GM23338 (cell line): ENCODE measurements at regions not wholly inside any gene's neighbourhood (a gene's known extent, or its start where the extent isn't known, plus 50 kb on each side); places are given as distances from the start of the nearest gene placed in this dataset.

Source experiments
- ATAC-seq: fragments of 200-7000 bp; cut with Tn5 transposase; 3 replicates; pipeline ENCODE4 v1.9.1; 2020
- DNase-seq: peaks from one replicate; pipeline ENCODE4 v3.0.0-alpha.2; 2015; ENCODE audit warnings: low spot score
- H2AFZ ChIP-seq: fragments of 200-600 bp; sonication (generic); 2 replicates; pipeline ENCODE4 v1.8.0; 2016; ENCODE audit warnings: antibody characterized with exemption, mild to moderate bottlenecking, moderate library complexity
- H3F3A ChIP-seq: fragments of 200-600 bp; sonication (generic); replicated peaks from 2 replicates; pipeline ENCODE4 v1.8.0; 2017; ENCODE audit warnings: antibody characterized with exemption, mixed run types, low read depth
- H3K27ac ChIP-seq: fragments of 200-600 bp; sonication (generic); 2 replicates; pipeline ENCODE4 v1.6.1; 2016; ENCODE audit warnings: low read depth
- H3K27me3 ChIP-seq: fragments of 200-600 bp; sonication (generic); 2 replicates; pipeline ENCODE4 v1.8.0; 2016; ENCODE audit warnings: mild to moderate bottlenecking, mixed run types, moderate library complexity; ENCODE audit not compliant: insufficient read depth
- H3K36me3 ChIP-seq: fragments of 200-600 bp; sonication (generic); 2 replicates; pipeline ENCODE4 v1.8.0; 2016; ENCODE audit warnings: mild to moderate bottlenecking; ENCODE audit not compliant: insufficient read depth
- H3K4me1 ChIP-seq: fragments of 200-600 bp; sonication (generic); 2 replicates; pipeline ENCODE4 v1.8.0; 2016; ENCODE audit warnings: mild to moderate bottlenecking, moderate library complexity; ENCODE audit not compliant: insufficient read depth
- H3K4me2 ChIP-seq: fragments of 200-600 bp; sonication (generic); 2 replicates; pipeline ENCODE4 v1.7.1; 2017; ENCODE audit warnings: mixed run types
- H3K4me3 ChIP-seq: fragments of 200-600 bp; sonication (generic); 2 replicates; pipeline ENCODE4 v1.6.1; 2016; ENCODE audit warnings: mixed run types
- H3K79me2 ChIP-seq: fragments of 200-600 bp; sonication (generic); replicated peaks from 2 replicates; pipeline ENCODE4 v1.8.0; 2017; ENCODE audit warnings: mild to moderate bottlenecking; ENCODE audit not compliant: insufficient read depth
- H3K9me2 ChIP-seq: fragments of 200-600 bp; sonication (generic); 2 replicates; pipeline ENCODE4 v1.8.0; 2017; ENCODE audit not compliant: insufficient read depth
- H4K20me1 ChIP-seq: fragments of 200-600 bp; sonication (generic); replicated peaks from 2 replicates; pipeline ENCODE4 v1.8.0; 2017; ENCODE audit warnings: mild to moderate bottlenecking; ENCODE audit not compliant: insufficient read depth
- H3K27ac Mint-ChIP-seq: 2 replicates; pipeline ENCODE4 v1.8.0; 2020; ENCODE audit warnings: inconsistent platforms, mild to moderate bottlenecking, moderate library complexity, mixed read lengths
- H3K27me3 Mint-ChIP-seq: 3 replicates; pipeline ENCODE4 v1.8.0; 2022; ENCODE audit warnings: low read depth, mild to moderate bottlenecking, moderate library complexity, mixed read lengths, inconsistent platforms; ENCODE audit not compliant: insufficient read depth, poor library complexity
- H3K36me3 Mint-ChIP-seq: 3 replicates; pipeline ENCODE4 v1.8.0; 2021; ENCODE audit warnings: low read depth, mild to moderate bottlenecking, inconsistent platforms, moderate library complexity, mixed read lengths
- H3K4me1 Mint-ChIP-seq: 3 replicates; pipeline ENCODE4 v1.8.0; 2020; ENCODE audit warnings: mild to moderate bottlenecking, inconsistent platforms, mixed read lengths
- H3K4me3 Mint-ChIP-seq: 3 replicates; pipeline ENCODE4 v1.8.0; 2021; ENCODE audit warnings: moderate library complexity, mild to moderate bottlenecking, inconsistent platforms, mixed read lengths
- H3K9me3 Mint-ChIP-seq: 3 replicates; pipeline ENCODE4 v1.8.0; 2020; ENCODE audit warnings: moderate library complexity, mild to moderate bottlenecking, inconsistent platforms, mixed read lengths
- CREB1 ChIP-seq: fragments of 250-450 bp; sonication (Bioruptor Pico); IDR thresholded peaks from 2 replicates; pipeline ENCODE4 v1.5.0; 2020; ENCODE audit warnings: low read depth, mild to moderate bottlenecking, moderate library complexity
- EZH2 ChIP-seq: fragments of 200-600 bp; sonication (generic); IDR thresholded peaks from one replicate; pipeline ENCODE4 v1.8.0; 2017; ENCODE audit warnings: antibody characterized with exemption, mild to moderate bottlenecking, low read depth; ENCODE audit not compliant: unreplicated experiment
- EZH2phosphoT487 ChIP-seq: fragments of 200-600 bp; sonication (generic); IDR thresholded peaks from one replicate; pipeline ENCODE4 v1.8.1; 2018; ENCODE audit warnings: antibody characterized with exemption; ENCODE audit not compliant: unreplicated experiment
- JUNB ChIP-seq: IDR thresholded peaks from one replicate; pipeline ENCODE4 v1.6.1; 2016; ENCODE audit warnings: antibody characterized with exemption; ENCODE audit not compliant: unreplicated experiment
- NANOG ChIP-seq: IDR thresholded peaks from 2 replicates; pipeline ENCODE4 v1.6.1; 2016; ENCODE audit warnings: antibody characterized with exemption, borderline replicate concordance
- POLR2AphosphoS5 ChIP-seq: IDR thresholded peaks from 2 replicates; pipeline ENCODE4 v1.6.1; 2016; ENCODE audit warnings: antibody characterized with exemption, low read depth
- STAT1 ChIP-seq: IDR thresholded peaks from one replicate; pipeline ENCODE4 v1.6.1; 2016; ENCODE audit warnings: antibody characterized with exemption; ENCODE audit not compliant: unreplicated experiment
- ZNF114 ChIP-seq: fragments of 250-450 bp; sonication (Bioruptor Pico); IDR thresholded peaks from 2 replicates; pipeline ENCODE4 v1.5.0; 2020; ENCODE audit warnings: mild to moderate bottlenecking, moderate library complexity
- ZNF331 ChIP-seq: fragments of 250-450 bp; sonication (Bioruptor Pico); IDR thresholded peaks from 2 replicates; pipeline ENCODE4 v1.5.0; 2020; ENCODE audit warnings: low read depth, mild to moderate bottlenecking, moderate library complexity
- TF ChIP-seq, protein P1 (sequence below): IDR thresholded peaks from one replicate; pipeline ENCODE4 v1.6.1; 2018; ENCODE audit warnings: antibody characterized with exemption; ENCODE audit not compliant: unreplicated experiment
- TF ChIP-seq, protein P2 (sequence below): IDR thresholded peaks from 2 replicates; pipeline ENCODE4 v1.6.1; 2016; ENCODE audit warnings: antibody characterized with exemption
- TF ChIP-seq, protein P3 (sequence below): fragments of 250-450 bp; sonication (Bioruptor Pico); IDR thresholded peaks from 2 replicates; pipeline ENCODE4 v1.5.0; 2020; ENCODE audit warnings: mild to moderate bottlenecking, moderate library complexity
- TF ChIP-seq, protein P4 (sequence below), 2 experiments: fragments of 200-600 bp in 1 of 2; sonication (generic) in 1 of 2; conservative IDR thresholded peaks; 2 replicates each; pipeline versions ENCODE4 v1.5.1 to v1.6.1; 2016 to 2017; ENCODE audit warnings: antibody characterized with exemption in 2 of 2, low read depth in 2 of 2, mild to moderate bottlenecking in 2 of 2, moderate library complexity in 1 of 2

DNA sequence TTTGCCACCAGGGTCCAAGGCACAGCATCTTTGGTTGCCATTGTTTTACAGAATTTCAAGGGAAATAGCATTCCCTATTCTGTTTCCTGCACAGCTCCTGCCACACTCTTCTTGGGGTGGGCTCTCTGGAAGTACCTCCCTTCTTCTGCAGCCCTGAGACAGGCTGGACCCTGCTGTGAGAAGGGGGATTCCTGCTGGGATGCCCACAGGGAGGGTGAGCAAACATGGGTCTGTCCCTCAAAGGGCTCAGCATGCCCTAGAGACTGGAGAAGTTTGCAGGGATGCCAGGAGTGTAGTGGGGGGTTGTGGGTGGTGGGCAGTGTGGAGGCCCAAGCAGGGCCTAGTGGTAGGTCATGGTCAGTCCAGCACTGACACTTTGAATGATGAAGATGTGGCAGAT, 222.2 kb upstream of the GPR26 start:
- no peak overlapping the region for H3K4me3 Mint-ChIP-seq
- H3K9me2 ChIP-seq: no peaks in the 10 kb centered on the region
- H3K36me3 Mint-ChIP-seq: no peaks in the 10 kb centered on the region
- DNase-seq: no peak
- H3K27ac Mint-ChIP-seq: no peak overlapping the region
- no peak for ATAC-seq
- no peaks in the 10 kb centered on the region for H3K79me2 ChIP-seq
- no peaks in the 10 kb centered on the region for H3K27me3 ChIP-seq
- no peaks in the 10 kb centered on the region for H3K4me1 Mint-ChIP-seq
- peaks cover 16% of the 10 kb centered on the region for H3K27me3 Mint-ChIP-seq
- no peaks in the 10 kb centered on the region for H3K4me1 ChIP-seq
- no peaks in the 10 kb centered on the region for H3F3A ChIP-seq
- TF ChIP-seq, protein P1, sequence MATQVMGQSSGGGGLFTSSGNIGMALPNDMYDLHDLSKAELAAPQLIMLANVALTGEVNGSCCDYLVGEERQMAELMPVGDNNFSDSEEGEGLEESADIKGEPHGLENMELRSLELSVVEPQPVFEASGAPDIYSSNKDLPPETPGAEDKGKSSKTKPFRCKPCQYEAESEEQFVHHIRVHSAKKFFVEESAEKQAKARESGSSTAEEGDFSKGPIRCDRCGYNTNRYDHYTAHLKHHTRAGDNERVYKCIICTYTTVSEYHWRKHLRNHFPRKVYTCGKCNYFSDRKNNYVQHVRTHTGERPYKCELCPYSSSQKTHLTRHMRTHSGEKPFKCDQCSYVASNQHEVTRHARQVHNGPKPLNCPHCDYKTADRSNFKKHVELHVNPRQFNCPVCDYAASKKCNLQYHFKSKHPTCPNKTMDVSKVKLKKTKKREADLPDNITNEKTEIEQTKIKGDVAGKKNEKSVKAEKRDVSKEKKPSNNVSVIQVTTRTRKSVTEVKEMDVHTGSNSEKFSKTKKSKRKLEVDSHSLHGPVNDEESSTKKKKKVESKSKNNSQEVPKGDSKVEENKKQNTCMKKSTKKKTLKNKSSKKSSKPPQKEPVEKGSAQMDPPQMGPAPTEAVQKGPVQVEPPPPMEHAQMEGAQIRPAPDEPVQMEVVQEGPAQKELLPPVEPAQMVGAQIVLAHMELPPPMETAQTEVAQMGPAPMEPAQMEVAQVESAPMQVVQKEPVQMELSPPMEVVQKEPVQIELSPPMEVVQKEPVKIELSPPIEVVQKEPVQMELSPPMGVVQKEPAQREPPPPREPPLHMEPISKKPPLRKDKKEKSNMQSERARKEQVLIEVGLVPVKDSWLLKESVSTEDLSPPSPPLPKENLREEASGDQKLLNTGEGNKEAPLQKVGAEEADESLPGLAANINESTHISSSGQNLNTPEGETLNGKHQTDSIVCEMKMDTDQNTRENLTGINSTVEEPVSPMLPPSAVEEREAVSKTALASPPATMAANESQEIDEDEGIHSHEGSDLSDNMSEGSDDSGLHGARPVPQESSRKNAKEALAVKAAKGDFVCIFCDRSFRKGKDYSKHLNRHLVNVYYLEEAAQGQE: no peak
- no peak for TF ChIP-seq JUNB
- TF ChIP-seq POLR2AphosphoS5: no peak
- no peak for TF ChIP-seq EZH2
- TF ChIP-seq CREB1 (CRISPR knock-in tag): no peak
- TF ChIP-seq, protein P2, sequence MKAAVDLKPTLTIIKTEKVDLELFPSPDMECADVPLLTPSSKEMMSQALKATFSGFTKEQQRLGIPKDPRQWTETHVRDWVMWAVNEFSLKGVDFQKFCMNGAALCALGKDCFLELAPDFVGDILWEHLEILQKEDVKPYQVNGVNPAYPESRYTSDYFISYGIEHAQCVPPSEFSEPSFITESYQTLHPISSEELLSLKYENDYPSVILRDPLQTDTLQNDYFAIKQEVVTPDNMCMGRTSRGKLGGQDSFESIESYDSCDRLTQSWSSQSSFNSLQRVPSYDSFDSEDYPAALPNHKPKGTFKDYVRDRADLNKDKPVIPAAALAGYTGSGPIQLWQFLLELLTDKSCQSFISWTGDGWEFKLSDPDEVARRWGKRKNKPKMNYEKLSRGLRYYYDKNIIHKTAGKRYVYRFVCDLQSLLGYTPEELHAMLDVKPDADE: no peak
- TF ChIP-seq, protein P3, sequence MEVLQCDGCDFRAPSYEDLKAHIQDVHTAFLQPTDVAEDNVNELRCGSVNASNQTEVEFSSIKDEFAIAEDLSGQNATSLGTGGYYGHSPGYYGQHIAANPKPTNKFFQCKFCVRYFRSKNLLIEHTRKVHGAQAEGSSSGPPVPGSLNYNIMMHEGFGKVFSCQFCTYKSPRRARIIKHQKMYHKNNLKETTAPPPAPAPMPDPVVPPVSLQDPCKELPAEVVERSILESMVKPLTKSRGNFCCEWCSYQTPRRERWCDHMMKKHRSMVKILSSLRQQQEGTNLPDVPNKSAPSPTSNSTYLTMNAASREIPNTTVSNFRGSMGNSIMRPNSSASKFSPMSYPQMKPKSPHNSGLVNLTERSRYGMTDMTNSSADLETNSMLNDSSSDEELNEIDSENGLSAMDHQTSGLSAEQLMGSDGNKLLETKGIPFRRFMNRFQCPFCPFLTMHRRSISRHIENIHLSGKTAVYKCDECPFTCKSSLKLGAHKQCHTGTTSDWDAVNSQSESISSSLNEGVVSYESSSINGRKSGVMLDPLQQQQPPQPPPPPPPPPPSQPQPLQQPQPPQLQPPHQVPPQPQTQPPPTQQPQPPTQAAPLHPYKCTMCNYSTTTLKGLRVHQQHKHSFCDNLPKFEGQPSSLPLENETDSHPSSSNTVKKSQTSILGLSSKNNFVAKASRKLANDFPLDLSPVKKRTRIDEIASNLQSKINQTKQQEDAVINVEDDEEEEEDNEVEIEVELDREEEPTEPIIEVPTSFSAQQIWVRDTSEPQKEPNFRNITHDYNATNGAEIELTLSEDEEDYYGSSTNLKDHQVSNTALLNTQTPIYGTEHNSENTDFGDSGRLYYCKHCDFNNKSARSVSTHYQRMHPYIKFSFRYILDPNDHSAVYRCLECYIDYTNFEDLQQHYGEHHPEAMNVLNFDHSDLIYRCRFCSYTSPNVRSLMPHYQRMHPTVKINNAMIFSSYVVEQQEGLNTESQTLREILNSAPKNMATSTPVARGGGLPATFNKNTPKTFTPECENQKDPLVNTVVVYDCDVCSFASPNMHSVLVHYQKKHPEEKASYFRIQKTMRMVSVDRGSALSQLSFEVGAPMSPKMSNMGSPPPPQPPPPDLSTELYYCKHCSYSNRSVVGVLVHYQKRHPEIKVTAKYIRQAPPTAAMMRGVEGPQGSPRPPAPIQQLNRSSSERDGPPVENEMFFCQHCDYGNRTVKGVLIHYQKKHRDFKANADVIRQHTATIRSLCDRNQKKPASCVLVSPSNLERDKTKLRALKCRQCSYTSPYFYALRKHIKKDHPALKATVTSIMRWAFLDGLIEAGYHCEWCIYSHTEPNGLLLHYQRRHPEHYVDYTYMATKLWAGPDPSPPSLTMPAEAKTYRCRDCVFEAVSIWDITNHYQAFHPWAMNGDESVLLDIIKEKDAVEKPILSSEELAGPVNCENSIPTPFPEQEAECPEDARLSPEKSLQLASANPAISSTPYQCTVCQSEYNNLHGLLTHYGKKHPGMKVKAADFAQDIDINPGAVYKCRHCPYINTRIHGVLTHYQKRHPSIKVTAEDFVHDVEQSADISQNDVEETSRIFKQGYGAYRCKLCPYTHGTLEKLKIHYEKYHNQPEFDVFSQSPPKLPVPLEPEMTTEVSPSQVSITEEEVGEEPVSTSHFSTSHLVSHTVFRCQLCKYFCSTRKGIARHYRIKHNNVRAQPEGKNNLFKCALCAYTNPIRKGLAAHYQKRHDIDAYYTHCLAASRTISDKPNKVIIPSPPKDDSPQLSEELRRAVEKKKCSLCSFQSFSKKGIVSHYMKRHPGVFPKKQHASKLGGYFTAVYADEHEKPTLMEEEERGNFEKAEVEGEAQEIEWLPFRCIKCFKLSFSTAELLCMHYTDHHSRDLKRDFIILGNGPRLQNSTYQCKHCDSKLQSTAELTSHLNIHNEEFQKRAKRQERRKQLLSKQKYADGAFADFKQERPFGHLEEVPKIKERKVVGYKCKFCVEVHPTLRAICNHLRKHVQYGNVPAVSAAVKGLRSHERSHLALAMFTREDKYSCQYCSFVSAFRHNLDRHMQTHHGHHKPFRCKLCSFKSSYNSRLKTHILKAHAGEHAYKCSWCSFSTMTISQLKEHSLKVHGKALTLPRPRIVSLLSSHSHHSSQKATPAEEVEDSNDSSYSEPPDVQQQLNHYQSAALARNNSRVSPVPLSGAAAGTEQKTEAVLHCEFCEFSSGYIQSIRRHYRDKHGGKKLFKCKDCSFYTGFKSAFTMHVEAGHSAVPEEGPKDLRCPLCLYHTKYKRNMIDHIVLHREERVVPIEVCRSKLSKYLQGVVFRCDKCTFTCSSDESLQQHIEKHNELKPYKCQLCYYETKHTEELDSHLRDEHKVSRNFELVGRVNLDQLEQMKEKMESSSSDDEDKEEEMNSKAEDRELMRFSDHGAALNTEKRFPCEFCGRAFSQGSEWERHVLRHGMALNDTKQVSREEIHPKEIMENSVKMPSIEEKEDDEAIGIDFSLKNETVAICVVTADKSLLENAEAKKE (CRISPR knock-in tag): no peak
- TF ChIP-seq ZNF331: no peak
- TF ChIP-seq NANOG: no peak
- no peak for TF ChIP-seq ZNF114 (CRISPR knock-in tag)
- TF ChIP-seq, protein P4, sequence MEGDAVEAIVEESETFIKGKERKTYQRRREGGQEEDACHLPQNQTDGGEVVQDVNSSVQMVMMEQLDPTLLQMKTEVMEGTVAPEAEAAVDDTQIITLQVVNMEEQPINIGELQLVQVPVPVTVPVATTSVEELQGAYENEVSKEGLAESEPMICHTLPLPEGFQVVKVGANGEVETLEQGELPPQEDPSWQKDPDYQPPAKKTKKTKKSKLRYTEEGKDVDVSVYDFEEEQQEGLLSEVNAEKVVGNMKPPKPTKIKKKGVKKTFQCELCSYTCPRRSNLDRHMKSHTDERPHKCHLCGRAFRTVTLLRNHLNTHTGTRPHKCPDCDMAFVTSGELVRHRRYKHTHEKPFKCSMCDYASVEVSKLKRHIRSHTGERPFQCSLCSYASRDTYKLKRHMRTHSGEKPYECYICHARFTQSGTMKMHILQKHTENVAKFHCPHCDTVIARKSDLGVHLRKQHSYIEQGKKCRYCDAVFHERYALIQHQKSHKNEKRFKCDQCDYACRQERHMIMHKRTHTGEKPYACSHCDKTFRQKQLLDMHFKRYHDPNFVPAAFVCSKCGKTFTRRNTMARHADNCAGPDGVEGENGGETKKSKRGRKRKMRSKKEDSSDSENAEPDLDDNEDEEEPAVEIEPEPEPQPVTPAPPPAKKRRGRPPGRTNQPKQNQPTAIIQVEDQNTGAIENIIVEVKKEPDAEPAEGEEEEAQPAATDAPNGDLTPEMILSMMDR (conservative IDR thresholded peaks at IDR 0.05; ENCODE audit: low read depth in 2 of 2): no peak
- TF ChIP-seq STAT1: no peak
- TF ChIP-seq EZH2phosphoT487: no peak
- no peak overlapping the region for H3K4me3 ChIP-seq
- no peaks in the 10 kb centered on the region for H3K9me3 Mint-ChIP-seq
- no peak overlapping the region for H3K27ac ChIP-seq
- no peaks in the 10 kb centered on the region; the same call in 1 of the 2 replicates for H4K20me1 ChIP-seq
- no peaks in the 10 kb centered on the region for H3K36me3 ChIP-seq
- H2AFZ ChIP-seq: no peak overlapping the region
- no peak overlapping the region for H3K4me2 ChIP-seq
